ENCODE measurements at regions not wholly inside any gene's neighbourhood (a gene's known extent, or its start where the extent isn't known, plus 50 kb on each side); places are given as distances from the start of the nearest gene placed in this dataset.
"Not testable (repeated sequence)": the region's sequence is repeated elsewhere in the genome, so short reads cannot be mapped to it uniquely, and the experiment has no call there.

DNA sequence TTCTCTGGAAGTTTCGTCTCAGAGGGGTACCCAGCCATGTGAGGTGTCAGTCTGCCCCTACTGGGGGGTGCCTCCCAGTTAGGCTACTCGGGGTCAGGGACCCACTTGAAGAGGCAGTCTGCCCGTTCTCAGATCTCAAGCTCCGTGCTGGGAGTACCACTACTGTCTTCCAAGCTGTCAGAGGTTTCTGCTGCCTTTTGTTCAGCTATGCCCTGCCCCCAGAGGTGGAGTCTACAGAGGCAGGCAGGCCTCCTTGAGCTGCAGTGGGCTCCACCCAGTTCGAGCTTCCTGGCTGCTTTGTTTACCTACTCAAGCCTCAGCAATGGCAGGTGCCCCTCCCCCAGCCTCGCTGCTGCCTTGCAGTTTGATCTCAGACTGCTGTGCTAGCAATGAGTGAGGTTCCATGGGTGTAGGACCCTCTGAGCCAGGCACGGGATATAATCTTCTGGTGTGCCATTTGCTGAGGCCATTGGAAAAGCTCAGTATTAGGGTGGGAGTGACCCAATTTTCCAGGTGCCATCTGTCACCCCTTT is 71.0 kb upstream of the SH3GLB1 start:
- not testable (repeated sequence) for DNase-seq (ENCODE audit: low read depth)

DNA sequence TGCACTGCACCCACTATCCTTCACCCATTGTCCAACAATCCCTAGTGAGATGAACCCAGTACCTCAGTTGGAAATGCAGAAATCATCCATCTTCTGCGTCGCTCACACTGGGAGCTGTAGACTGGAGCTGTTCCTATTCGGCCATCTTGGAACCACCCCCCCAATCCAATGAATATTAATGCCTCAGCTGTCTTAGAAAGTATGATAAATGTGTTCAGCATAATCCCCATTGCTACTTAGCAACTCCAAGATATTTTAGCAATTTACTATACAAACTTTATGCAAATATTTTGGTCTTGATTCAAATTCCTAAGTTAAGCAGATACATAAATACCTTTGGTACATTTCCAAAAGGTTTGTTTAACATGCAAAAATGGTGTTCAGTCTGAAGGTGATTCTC is 70.5 kb upstream of the SH3GLB1 start:
- no peak for DNase-seq (ENCODE audit: low read depth)

DNA sequence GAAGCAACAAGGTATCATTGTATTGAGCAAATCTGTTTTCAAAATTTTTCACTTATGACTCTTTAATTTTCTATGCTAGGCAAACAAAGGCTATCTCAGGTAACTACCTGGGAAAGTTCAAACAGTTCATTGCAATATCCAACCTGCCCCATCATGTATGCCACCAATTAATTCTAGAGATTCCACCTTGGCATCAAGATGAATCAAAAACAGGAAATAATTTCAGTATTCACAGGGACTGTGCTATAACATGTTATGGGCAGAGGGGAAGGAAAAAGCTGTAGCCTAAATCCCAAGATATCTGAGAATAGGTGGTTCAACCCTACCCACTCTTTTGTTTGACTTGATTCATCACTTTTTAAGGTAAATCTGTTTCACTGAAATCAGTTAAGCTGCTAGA is 67.5 kb upstream of the SH3GLB1 start:
- DNase-seq (ENCODE audit: low read depth) = no peak

DNA sequence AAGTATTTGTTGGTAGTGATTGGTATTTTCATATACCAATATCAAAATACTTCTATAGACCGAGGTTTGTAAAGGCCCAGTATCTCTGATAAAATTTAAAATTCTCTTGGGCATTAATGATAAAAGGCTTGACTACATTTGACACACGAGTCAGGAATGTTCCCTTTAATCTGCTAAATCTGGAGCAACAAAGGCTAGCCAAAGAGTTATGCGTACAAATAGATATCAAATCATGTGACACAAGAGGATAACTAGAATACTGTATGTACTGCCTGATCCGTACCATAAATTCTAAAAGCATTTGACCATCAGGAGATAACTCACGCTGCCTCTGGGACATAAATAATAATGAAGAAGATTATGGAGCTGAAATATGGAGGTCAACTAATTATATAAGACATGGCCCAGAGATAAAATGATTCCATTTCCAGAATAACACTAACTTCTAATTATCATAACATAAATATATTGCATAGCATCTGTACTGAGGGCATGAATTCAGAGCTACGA is 64.2 kb upstream of the SH3GLB1 start:
- no peak for DNase-seq (ENCODE audit: low read depth)

DNA sequence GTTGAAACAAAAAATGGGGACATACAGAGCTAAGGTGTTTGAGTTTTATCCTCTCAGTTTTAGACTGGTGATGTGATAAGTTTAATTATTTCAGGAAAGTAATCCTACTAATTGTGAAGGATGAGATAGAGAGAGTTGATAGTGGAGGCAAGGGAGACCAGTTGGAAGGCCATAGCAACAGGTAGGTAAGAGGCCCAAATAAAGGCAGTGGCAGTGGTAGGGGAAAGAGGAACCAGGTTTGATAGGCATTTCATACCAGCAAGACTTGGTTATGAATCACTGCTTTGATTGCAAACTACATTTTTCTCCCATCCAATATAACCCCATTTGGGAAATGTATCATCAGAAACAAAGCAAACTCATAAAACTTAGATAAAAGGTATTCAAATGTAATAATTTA is 63.1 kb upstream of the SH3GLB1 start:
- no peak for DNase-seq (ENCODE audit: low read depth)

DNA sequence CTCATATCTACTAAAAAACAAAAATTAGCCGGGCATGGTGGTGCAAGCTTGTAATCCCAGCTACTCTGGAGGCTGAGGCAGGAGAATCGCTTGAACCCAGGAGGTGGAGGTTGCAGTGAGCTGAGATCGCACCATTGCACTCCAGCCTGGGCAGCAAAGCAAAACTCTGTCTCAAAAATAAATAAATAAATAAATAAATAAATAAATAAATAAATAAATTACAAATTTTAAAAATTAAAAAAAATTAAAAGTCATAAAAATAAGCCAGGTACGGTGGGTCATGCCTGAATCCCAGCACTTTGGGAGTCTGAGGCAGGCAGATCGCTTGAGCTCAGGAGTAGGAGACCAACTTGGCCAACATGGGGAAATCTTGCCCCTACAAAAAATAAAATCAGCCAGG is 59.7 kb upstream of the SH3GLB1 start:
- not testable (repeated sequence) for DNase-seq (ENCODE audit: low read depth)

DNA sequence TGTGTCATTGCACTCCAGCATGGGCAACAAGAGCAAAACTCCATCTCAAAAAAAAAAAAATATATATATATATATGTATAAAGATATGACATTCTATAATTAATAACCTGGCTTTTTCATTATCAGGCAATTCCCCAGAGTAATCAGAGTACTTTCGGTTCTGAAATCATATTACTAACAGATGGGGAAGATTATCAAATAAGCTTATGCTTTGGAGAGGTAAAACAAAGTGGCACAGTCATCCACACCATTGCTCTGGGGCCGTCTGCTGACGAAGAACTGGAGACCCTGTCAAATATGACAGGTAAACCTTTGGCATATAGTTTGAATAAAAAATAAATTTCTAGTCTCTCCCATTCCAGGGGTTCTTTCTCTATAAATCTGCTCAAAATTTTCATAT is 58.5 kb upstream of the SH3GLB1 start:
- no peak for DNase-seq (ENCODE audit: low read depth)

DNA sequence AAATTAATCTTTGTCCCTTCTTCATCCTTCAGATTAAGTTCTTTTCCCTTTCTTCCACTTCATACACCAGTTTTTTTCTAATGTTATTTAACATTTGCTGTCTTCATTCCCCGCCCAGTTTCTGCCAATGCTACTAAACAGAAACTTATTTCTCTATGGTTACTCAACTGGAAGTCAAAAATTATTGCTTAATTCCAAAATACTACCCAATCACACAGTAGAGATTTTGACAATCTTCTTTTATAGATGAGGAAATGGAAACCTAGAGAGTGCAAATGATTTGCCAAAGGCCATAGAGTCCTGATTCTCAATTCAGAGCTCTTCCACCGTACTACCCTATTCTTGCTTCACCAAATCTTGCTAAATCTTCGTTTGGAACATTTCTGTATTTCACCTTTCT is 58.1 kb upstream of the SH3GLB1 start:
- DNase-seq (ENCODE audit: low read depth) = no peak

DNA sequence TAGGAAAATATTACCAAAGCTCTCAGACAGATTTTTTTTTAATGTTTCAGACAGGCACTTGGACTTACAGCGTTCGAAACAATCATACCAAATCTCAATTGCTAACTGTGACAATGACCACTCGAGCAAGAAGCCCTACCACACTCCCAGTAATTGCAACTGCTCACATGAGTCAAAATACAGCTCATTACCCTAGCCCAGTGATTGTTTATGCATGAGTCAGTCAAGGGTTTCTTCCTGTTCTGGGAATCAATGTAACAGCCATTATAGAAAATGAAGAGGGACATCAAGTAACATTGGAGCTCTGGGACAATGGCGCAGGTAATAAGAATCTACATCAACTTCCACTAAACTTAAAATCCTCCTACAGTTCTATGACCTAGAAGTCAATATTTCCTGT is 56.1 kb upstream of the SH3GLB1 start:
- peak; percentile 65 for DNase-seq (ENCODE audit: low read depth)

DNA sequence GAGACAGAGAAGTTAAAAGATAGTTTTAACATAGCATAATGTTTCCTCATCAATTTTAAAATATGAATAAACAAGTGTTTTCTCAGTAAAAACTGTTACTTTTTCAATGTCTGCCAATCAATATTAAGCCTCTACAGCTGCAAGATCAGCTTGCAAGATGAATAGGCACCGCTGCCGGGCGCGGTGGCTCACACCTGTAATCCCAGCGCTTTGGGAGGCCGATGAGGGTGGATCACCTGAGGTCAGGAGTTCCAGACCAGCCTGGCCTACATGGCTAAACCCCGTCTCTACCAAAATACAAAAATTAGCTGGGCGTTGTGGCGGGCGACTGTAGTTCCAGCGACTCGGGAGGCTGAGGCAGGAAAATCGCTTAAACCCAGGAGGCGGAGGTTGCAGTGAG is 54.8 kb upstream of the SH3GLB1 start:
- DNase-seq (ENCODE audit: low read depth) = no peak

DNA sequence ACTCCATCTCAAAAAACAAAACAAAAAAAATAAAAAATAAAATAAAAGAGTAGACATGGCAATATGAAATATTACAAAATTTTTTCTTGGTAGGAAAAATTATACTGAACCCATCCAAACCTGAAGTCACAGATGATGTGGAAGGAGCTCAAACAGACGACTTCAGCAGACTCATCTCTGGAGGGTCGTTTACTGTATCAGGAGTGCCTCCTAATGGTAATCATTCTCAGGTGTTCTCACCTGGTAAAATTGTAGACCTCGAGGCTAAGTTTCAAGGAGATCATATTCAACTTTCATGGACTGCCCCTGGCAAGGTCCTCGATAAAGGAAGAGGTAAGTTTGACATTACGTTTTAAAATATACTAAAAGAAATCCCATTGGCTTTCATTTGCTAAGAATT is 54.3 kb upstream of the SH3GLB1 start:
- no peak for DNase-seq (ENCODE audit: low read depth)

All from stromal cell of bone marrow (primary cell).